ENCODE measurements at regions not wholly inside any gene's neighbourhood (a gene's known extent, or its start where the extent isn't known, plus 50 kb on each side); places are given as distances from the start of the nearest gene placed in this dataset.

DNA sequence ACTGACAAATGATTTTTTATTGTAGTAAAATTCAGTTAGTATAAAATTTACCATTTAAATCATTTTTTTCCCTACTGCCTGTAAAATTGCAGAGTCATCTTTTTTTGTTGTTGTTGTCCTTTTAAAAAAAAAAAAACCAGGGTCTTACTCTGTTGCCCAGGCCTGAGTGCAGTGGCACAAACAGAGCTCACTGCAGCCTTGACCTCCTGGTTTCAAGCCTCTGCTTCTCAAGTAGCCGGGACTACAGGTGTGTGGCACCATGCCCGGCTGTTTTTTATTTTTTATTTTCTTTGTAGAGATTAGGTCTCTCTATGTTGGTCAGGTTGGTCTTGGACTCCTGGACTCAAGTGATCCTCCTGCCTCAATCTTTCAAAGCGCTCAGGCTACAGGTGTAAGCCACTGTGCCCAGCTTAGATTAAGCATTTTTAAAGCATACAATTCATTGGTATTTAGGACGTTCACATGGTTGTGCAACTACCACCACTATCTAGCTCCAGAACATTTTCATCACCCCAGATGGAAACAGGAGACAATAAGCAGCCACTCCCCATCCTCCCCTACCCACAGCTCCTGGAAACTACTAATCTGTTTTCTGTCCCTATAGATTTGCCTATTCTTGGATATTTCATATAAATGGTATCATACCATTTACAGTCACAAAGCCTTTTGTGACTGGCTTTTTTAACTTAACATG is 59.7 kb upstream of the PGRMC2 start:
- no peak for DNase-seq

DNA sequence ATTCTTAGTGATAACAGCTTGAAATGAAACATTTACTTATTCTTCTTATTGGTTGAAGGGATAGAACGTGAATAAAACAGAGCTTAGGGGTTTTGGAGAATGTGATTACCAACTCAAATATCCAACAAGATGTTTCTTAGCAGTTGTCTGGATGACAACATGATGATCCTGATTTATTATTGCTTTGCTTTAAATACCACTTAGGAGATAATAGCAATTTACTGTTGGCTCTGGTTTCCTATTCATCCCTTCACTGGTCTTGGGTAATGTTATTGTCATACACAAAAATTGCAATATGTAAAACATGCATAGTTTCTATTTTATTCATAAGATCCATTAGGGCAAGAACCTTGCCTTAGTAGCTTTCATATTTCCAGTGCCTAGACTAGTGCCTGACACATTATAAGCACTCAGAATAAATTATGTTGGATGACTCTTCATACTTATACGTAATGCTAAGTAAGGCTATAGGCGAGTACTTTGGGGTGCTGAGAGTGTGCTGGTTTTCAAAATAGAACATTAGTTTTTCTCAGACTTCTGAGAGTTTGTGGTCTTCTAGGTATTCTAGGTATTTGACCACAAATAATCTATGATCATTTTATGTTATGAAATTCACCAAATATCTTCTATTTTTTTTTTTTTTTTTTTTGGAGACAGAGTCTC is 58.6 kb upstream of the PGRMC2 start:
- no peak for DNase-seq

DNA sequence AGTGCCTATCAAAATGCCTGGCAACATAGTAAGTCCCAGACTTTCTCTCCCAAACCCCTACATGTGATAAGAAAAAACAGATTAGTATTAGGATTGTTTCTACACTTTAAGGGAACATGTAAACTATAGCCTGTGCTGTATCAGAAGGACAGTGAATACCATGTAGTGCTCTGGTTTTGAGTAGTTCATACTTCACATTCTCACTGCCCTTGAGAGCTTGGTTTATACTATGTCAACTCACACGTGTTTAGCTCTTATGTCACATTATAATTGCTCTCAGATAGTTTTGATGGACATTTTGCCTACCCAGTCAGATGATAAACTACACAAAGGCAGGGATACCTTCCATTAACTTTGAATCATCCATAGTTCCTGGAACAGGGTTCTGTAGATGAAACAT is 58.0 kb upstream of the PGRMC2 start:
- no peak for DNase-seq

DNA sequence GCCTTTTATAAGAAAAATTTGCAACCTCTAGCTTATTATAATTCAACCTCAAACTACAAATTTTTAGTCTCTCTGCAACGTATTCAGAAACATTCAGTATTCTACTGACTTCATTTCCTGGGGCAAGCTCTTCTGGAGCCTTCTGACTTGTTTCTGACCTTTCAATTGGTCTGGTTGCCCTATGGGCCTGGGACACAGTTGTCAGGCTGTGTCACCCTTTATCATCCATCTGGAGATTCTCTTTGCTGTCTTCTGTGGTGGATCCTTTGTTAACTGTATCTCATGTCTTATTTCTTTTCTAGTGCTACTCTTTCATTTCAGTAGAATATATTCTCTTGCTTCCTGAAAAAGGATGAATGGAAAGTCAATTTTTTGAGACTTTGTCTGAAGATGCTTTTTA is 55.1 kb upstream of the PGRMC2 start:
- no peak for DNase-seq

DNA sequence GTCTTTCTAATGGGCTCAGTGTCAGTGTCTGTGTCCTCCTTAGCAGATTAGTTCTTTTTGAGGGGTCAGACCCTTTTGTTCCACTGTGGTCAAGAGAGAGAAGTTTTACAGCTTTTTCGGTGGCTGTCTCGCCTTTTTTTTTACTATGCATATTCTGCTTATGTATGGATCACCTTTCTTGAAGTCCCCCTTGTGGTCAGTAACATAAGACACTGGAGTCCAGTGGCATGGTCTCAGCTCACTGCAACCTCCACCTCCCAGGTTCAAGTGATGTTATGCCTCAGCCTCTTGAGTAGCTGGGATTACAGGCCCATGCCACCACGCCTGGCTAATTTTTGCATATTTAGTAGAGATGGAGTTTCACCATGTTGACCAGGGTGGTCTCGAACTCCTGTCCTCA is 54.0 kb upstream of the PGRMC2 start:
- DNase-seq: no peak

DNA sequence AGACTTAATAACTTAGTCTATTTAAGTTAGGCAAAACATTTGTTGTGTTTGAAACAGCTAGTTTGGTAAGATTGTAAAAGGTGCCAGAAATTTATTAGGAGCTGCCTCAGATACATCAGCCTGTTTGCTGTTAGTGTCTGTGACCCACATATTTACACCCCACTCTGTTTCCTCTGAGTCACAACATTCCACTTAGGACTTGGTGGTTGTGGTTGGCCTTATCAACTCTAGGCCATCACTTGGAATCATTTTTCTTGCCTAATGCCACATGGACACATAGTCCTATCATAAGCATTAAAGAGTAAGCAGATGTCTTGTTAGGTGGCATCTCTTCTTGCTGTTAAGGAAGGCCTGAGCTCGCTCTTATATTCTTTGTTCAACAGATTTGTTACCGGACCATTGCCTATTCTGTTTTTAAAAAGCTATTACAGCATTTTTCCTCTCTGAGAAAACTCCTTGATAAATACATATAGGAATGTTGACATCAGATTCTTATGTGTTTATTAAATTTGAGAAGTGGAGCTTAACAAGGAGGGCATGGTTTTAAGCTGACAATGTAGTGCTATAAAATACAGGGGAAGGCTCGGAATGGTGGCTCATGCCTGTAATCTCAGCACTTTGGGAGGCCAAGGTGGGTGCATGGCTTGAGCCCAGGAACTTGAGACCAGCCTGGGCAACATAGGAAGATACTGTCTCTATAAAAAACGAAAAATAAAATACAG is 51.2 kb upstream of the PGRMC2 start:
- no peak for DNase-seq

DNA sequence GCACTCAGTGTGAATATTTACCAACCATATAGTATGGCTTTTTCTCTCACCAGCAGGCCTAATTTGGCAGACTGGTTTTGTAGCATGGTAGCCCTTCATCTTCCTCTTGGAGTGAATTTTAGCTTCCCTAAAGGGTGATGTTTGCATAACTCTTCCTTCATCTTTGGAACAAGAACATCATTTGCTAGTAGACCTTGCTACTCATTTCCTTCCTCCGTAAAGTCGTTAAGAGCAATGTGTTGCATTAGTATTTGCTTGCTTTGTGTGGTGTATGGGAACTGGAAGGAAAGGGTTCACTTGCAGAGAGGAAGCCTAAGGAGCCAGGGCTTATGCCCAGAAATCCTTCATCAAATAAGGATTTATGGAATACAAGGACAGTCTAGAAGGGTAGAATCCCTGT is 50.2 kb upstream of the PGRMC2 start:
- DNase-seq: no peak

Measured in NCI-H2171 (cell line).